Brain microvascular endothelial cell (primary cell): ENCODE measurements at regions not wholly inside any gene's neighbourhood (a gene's known extent, or its start where the extent isn't known, plus 50 kb on each side); places are given as distances from the start of the nearest gene placed in this dataset.

Experiments
- DNase-seq: peaks from one replicate; pipeline ENCODE4 v3.0.0-alpha.2; 2020
- H3K27ac ChIP-seq: fragments of 250-450 bp; sonication (Bioruptor Pico); 2 replicates; pipeline ENCODE4 v1.5.1; 2020; ENCODE audit warnings: mild to moderate bottlenecking, moderate library complexity
- H3K27me3 ChIP-seq: fragments of 250-450 bp; sonication (Bioruptor Pico); replicated peaks from 2 replicates; pipeline ENCODE4 v1.5.1; 2020; ENCODE audit warnings: mild to moderate bottlenecking
- H3K36me3 ChIP-seq: fragments of 250-450 bp; sonication (Bioruptor Pico); replicated peaks from 2 replicates; pipeline ENCODE4 v1.5.1; 2020; ENCODE audit warnings: mild to moderate bottlenecking
- H3K4me3 ChIP-seq: 2 replicates; pipeline ENCODE4 v1.5.1; 2011; ENCODE audit warnings: low read depth, mild to moderate bottlenecking, control low read depth, low read length, moderate library complexity
- in situ Hi-C: cut with HindIII; loops from 2 replicates; pipeline ENCODE4 v1.10.0; 2017; ENCODE audit warnings: low sequenced_read_pairs, low pct_ligation_motif_present
- TF ChIP-seq, protein P1 (sequence below): IDR thresholded peaks from 2 replicates; pipeline ENCODE4 v1.5.1; 2011; ENCODE audit warnings: low read depth, mild to moderate bottlenecking, moderate library complexity, low read length, control low read depth, inconsistent platforms; ENCODE audit errors: missing control alignments

DNA sequence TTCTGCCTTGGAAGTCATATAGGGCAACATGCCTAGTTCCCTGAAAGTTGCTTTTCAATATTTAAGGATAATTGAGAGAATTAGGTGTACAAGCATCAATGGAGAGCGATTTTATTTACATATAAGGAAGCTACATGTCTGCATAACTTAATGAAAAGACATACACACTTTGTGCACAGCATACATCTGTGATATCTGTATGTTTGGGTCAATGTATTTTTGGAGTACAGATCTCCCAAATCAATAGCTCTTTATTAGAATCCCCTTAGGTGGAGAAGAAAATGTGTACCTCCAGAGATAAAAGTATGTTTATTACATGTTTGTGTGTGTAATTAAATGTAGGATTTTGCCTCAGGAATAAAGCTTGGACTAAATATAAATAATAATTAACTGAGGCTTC is 373.7 kb upstream of the CCNH start:
- no peak overlapping the region for H3K4me3 ChIP-seq
- H3K27me3 ChIP-seq: no peaks in the 10 kb centered on the region
- H3K36me3 ChIP-seq: no peaks in the 10 kb centered on the region
- H3K27ac ChIP-seq: no peak overlapping the region
- in situ Hi-C loops: loop anchor here (10.0 kb wide), 1 partner anchor 898 kb away; no protein-coding TSS in a partner anchor
- TF ChIP-seq, protein P1, sequence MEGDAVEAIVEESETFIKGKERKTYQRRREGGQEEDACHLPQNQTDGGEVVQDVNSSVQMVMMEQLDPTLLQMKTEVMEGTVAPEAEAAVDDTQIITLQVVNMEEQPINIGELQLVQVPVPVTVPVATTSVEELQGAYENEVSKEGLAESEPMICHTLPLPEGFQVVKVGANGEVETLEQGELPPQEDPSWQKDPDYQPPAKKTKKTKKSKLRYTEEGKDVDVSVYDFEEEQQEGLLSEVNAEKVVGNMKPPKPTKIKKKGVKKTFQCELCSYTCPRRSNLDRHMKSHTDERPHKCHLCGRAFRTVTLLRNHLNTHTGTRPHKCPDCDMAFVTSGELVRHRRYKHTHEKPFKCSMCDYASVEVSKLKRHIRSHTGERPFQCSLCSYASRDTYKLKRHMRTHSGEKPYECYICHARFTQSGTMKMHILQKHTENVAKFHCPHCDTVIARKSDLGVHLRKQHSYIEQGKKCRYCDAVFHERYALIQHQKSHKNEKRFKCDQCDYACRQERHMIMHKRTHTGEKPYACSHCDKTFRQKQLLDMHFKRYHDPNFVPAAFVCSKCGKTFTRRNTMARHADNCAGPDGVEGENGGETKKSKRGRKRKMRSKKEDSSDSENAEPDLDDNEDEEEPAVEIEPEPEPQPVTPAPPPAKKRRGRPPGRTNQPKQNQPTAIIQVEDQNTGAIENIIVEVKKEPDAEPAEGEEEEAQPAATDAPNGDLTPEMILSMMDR: no peak
- no peak for DNase-seq

GRCh38 chr5:87785554-87786335 is 373.0 kb upstream of the CCNH start:
- H3K27me3 ChIP-seq: no peaks in the 10 kb centered on the region

GRCh38 chr5:87784879-87785495 is 372.3 kb upstream of the CCNH start:
- Histone ChIP-seq H3K27me3 (no peaks in the 10 kb centered on the region), H3K27ac (no peak overlapping the region), H3K36me3 (no peaks in the 10 kb centered on the region), H3K4me3 (no peak overlapping the region)
- TF ChIP-seq, protein P1: no peak
- in situ Hi-C loops: loop anchor here (10.0 kb wide), 1 partner anchor 900 kb away; no protein-coding TSS in a partner anchor
- no peak for DNase-seq

More at GRCh38 chr5:87785554-87786335, 373.0 kb upstream of the CCNH start:
- DNase-seq: no peak
- Histone ChIP-seq H3K27ac (no peak overlapping the region), H3K4me3 (no peak overlapping the region), H3K36me3 (no peaks in the 10 kb centered on the region)
- in situ Hi-C loops: loop anchor here (10.0 kb wide), 1 partner anchor 899 kb away; no protein-coding TSS in a partner anchor
- TF ChIP-seq, protein P1: no peak

GRCh38 chr5:87784311-87784710 is 371.6 kb upstream of the CCNH start:
- in situ Hi-C loops: loop anchor here (10.0 kb wide), 1 partner anchor 900 kb away; no protein-coding TSS in a partner anchor
- Histone ChIP-seq H3K4me3 (no peak overlapping the region), H3K27me3 (no peaks in the 10 kb centered on the region), H3K36me3 (no peaks in the 10 kb centered on the region), H3K27ac (no peak overlapping the region)
- DNase-seq: no peak
- TF ChIP-seq, protein P1: no peak

- no peak overlapping the region for H3K27ac ChIP-seq
Observed at GRCh38 chr5:87782916-87783315, 370.2 kb upstream of the CCNH start.

More at GRCh38 chr5:87782916-87783315, 370.2 kb upstream of the CCNH start:
- H3K27me3 ChIP-seq: peaks cover under 1% of the 10 kb centered on the region
- in situ Hi-C loops: loop anchor here (10.0 kb wide), 1 partner anchor 902 kb away; no protein-coding TSS in a partner anchor
- no peak overlapping the region for H3K4me3 ChIP-seq
- no peaks in the 10 kb centered on the region for H3K36me3 ChIP-seq
- DNase-seq: no peak
- TF ChIP-seq, protein P1: no peak
